NCI-H128 (cell line): ENCODE measurements at regions not wholly inside any gene's neighbourhood (a gene's known extent, or its start where the extent isn't known, plus 50 kb on each side); places are given as distances from the start of the nearest gene placed in this dataset.
"Not testable (repeated sequence)": the region's sequence is repeated elsewhere in the genome, so short reads cannot be mapped to it uniquely, and the experiment has no call there.

Experiments
- DNase-seq: peaks from one replicate; lab custom pipeline; 2025; ENCODE audit not compliant: unreplicated experiment; lab: John Stamatoyannopoulos, UW

GRCh38 chr5:99617335-99617734, 688.5 kb upstream of the CHD1 start:
- DNase-seq: no peak

- DNase-seq: no peak
Observed at GRCh38 chr5:99614888-99615287, 686.1 kb upstream of the CHD1 start.

- no peak for DNase-seq
Observed at GRCh38 chr5:99607124-99607523, 678.3 kb upstream of the CHD1 start.

GRCh38 chr5:99605904-99606303, 677.1 kb upstream of the CHD1 start:
- no peak for DNase-seq

- DNase-seq: no peak
Observed at GRCh38 chr5:99600952-99601351, 672.1 kb upstream of the CHD1 start.

- DNase-seq: no peak
Observed at GRCh38 chr5:99590806-99591205, 662.0 kb upstream of the CHD1 start.

- DNase-seq: no peak
Observed at GRCh38 chr5:99589424-99589823, 660.6 kb upstream of the CHD1 start.

GRCh38 chr5:99587983-99588382, 659.2 kb upstream of the CHD1 start:
- no peak for DNase-seq

- no peak for DNase-seq
Observed at GRCh38 chr5:99586878-99587277, 658.1 kb upstream of the CHD1 start.

- DNase-seq: not testable (repeated sequence)
Observed at GRCh38 chr5:99581204-99581603, 652.4 kb upstream of the CHD1 start.

- DNase-seq: not testable (repeated sequence)
Observed at GRCh38 chr5:99562937-99563627, 634.3 kb upstream of the CHD1 start.

GRCh38 chr5:99553211-99553810, 624.5 kb upstream of the CHD1 start:
- DNase-seq: no peak

- DNase-seq: no peak
Observed at GRCh38 chr5:99544356-99544755, 615.5 kb upstream of the CHD1 start.

- DNase-seq: no peak
Observed at GRCh38 chr5:99543841-99544240, 615.0 kb upstream of the CHD1 start.

- not testable (repeated sequence) for DNase-seq
Observed at GRCh38 chr5:99534241-99534640, 605.4 kb upstream of the CHD1 start.

GRCh38 chr5:99521666-99522065, 592.9 kb upstream of the CHD1 start:
- DNase-seq: not testable (repeated sequence)

- DNase-seq: not testable (repeated sequence)
Observed at GRCh38 chr5:99515864-99516490, 587.2 kb upstream of the CHD1 start.

- not testable (repeated sequence) for DNase-seq
Observed at GRCh38 chr5:99510237-99510866, 581.5 kb upstream of the CHD1 start.

GRCh38 chr5:99509064-99509463, 580.3 kb upstream of the CHD1 start:
- DNase-seq: not testable (repeated sequence)

- DNase-seq: not testable (repeated sequence)
Observed at GRCh38 chr5:99495456-99495855, 566.6 kb upstream of the CHD1 start.

GRCh38 chr5:99478450-99478849, 549.6 kb upstream of the CHD1 start:
- DNase-seq: not testable (repeated sequence)

GRCh38 chr5:99473328-99473727, 544.5 kb upstream of the CHD1 start:
- DNase-seq: not testable (repeated sequence)
